K562 (cell line): ENCODE measurements at regions not wholly inside any gene's neighbourhood (a gene's known extent, or its start where the extent isn't known, plus 50 kb on each side); places are given as distances from the start of the nearest gene placed in this dataset.

Experiments
- ATAC-seq: fragments of 200-7000 bp; cut with Tn5 transposase; 3 replicates; pipeline ENCODE4 v1.9.1; 2020; ENCODE audit warnings: moderate library complexity
- BruUV-seq: library from RNA; stranded (reverse); fragments of 400-500 nt; replicated peaks from 2 replicates; lab custom pipeline; 2021; lab: Mats Ljungman, UMichigan
- CTCF ChIA-PET: fragments of 300-600 bp; formaldehyde crosslinking; extraction: SDS; loops from one replicate; lab custom pipeline; 2021; ENCODE audit warnings: low intra/inter-chr PET ratio; lab: Yijun Ruan, JAX
- POLR2A ChIA-PET: fragments of 300-600, 350-650 bp; sonication (Branson Sonifier 250); formaldehyde crosslinking; extraction: SDS; loops from one replicate; lab custom pipeline; 2021; ENCODE audit warnings: antibody characterized with exemption, inconsistent platforms; lab: Yijun Ruan, JAX
- DNase-seq, 4 experiments: peaks; one replicate each; pipeline versions ENCODE4 v3.0.0 to v3.0.0-alpha.2; 2011 to 2018; ENCODE audit warnings: low spot score in 3 of 4, mixed read lengths in 3 of 4; ENCODE audit errors: extremely low read depth in 1 of 4
- FAIRE-seq: peaks from 2 replicates; lab custom pipeline; 2011; peaks lifted over from hg19 to GRCh38; lab: Jason Lieb, UNC
- H2AFZ ChIP-seq: 2 replicates; pipeline ENCODE4 v1.6.0; 2011; ENCODE audit warnings: low read depth, low read length, control low read depth, inconsistent platforms
- H3K27ac ChIP-seq: fragments of 200-600 bp; 3 replicates; pipeline ENCODE4 v1.8.0; 2011; ENCODE audit warnings: low read depth, mild to moderate bottlenecking, control low read depth, inconsistent platforms, low read length, moderate library complexity, mixed read lengths; ENCODE audit errors: extremely low read depth
- H3K27me3 ChIP-seq, 2 experiments: fragments of 300-600 bp in 1 of 2; 2 replicates in 1 of 2; 3 replicates in 1 of 2; pipeline versions ENCODE4 v1.6.0 to v1.8.0; 2011; ENCODE audit warnings: inconsistent platforms in 2 of 2, low read length in 2 of 2, mild to moderate bottlenecking in 1 of 2, mixed read lengths in 1 of 2, moderate library complexity in 1 of 2; ENCODE audit not compliant: control insufficient read depth in 2 of 2, insufficient read depth in 2 of 2
- H3K36me3 ChIP-seq: fragments of 300-600 bp; 3 replicates; pipeline ENCODE4 v1.8.0; 2011; ENCODE audit warnings: mild to moderate bottlenecking, low read length, inconsistent platforms; ENCODE audit not compliant: control insufficient read depth, insufficient read depth
- H3K4me1 ChIP-seq, 2 experiments: fragments of 200-600 bp in 1 of 2; replicated peaks in 1 of 2; 2 replicates in 1 of 2; 3 replicates in 1 of 2; pipeline versions ENCODE4 v1.5.1 to v1.8.0; 2011; ENCODE audit warnings: inconsistent platforms in 2 of 2, low read length in 2 of 2, mild to moderate bottlenecking in 1 of 2, mixed read lengths in 1 of 2, moderate library complexity in 1 of 2; ENCODE audit not compliant: control insufficient read depth in 2 of 2, insufficient read depth in 2 of 2
- H3K4me2 ChIP-seq: 2 replicates; pipeline ENCODE4 v1.6.1; 2011; ENCODE audit warnings: low read length, control low read depth, inconsistent platforms, mixed read lengths; ENCODE audit not compliant: insufficient read depth
- H3K4me3 ChIP-seq: fragments of 200-600 bp; sonication (generic), shearing (Covaris generic); 2 replicates; pipeline ENCODE4 v1.5.1; 2016; ENCODE audit warnings: control low read depth, inconsistent platforms
- H3K79me2 ChIP-seq: fragments of 200-600 bp; 3 replicates; pipeline ENCODE4 v1.8.0; 2011; ENCODE audit warnings: low read length, inconsistent platforms; ENCODE audit not compliant: control insufficient read depth, insufficient read depth
- H3K9ac ChIP-seq, 2 experiments: 2 replicates each; pipeline versions ENCODE4 v1.6.0 to v1.6.1; 2011; ENCODE audit warnings: low read depth in 2 of 2, low read length in 2 of 2, control low read depth in 1 of 2, inconsistent platforms in 1 of 2, mild to moderate bottlenecking in 1 of 2, mixed read lengths in 1 of 2; ENCODE audit not compliant: insufficient read depth in 1 of 2
- H3K9me1 ChIP-seq: one replicate; pipeline ENCODE4 v1.6.0; 2011; ENCODE audit warnings: inconsistent platforms, mild to moderate bottlenecking, low read length, moderate library complexity; ENCODE audit not compliant: control insufficient read depth, insufficient read depth
- H3K9me3 ChIP-seq: replicated peaks from 2 replicates; pipeline ENCODE4 v1.5.1; 2011; ENCODE audit warnings: low read depth, low read length, inconsistent platforms; ENCODE audit not compliant: control insufficient read depth, insufficient read depth
- H4K20me1 ChIP-seq: replicated peaks from 2 replicates; pipeline ENCODE4 v1.6.1; 2011; ENCODE audit warnings: low read length, inconsistent platforms, mixed read lengths; ENCODE audit not compliant: control insufficient read depth, insufficient read depth
- BHLHE40 ChIP-seq: IDR thresholded peaks from 2 replicates; pipeline ENCODE4 v1.6.1; 2011; ENCODE audit warnings: low read length, improper control_type of control experiment
- BRD4 ChIP-seq: fragments of 200-600 bp; sonication (generic); IDR thresholded peaks from 2 replicates; pipeline ENCODE4 v1.6.1; 2017; ENCODE audit warnings: inconsistent platforms
- CBX1 ChIP-seq: sonication (generic); IDR thresholded peaks from 2 replicates; pipeline ENCODE4 v1.6.1; 2016; ENCODE audit warnings: antibody characterized with exemption, low read depth, mild to moderate bottlenecking
- EGR1 ChIP-seq: fragments of 450-650 bp; conservative IDR thresholded peaks from 2 replicates; pipeline ENCODE4 v1.6.1; 2017; ENCODE audit warnings: mild to moderate bottlenecking
- GTF2A2 ChIP-seq: IDR thresholded peaks from 2 replicates; pipeline ENCODE4 v1.6.1; 2016; ENCODE audit warnings: mild to moderate bottlenecking, missing genetic modification characterization, missing compliant biosample characterization
- HCFC1 ChIP-seq: IDR thresholded peaks from 2 replicates; pipeline ENCODE4 v1.6.1; 2012; ENCODE audit warnings: low read depth, low read length, improper control_type of control experiment
- HIVEP1 ChIP-seq: fragments of 250-450 bp; sonication (Bioruptor Pico); IDR thresholded peaks from 2 replicates; pipeline ENCODE4 v1.4.0; 2020; ENCODE audit warnings: mild to moderate bottlenecking
- KDM1A ChIP-seq, 2 experiments: fragments of 450-650 bp; IDR thresholded peaks; 2 replicates each; pipeline ENCODE4 v1.6.1; 2016; ENCODE audit warnings: mild to moderate bottlenecking in 2 of 2
- LEF1 ChIP-seq: fragments of 450-650 bp; IDR thresholded peaks from 2 replicates; pipeline ENCODE4 v1.6.1; 2016; ENCODE audit warnings: mild to moderate bottlenecking
- MAZ ChIP-seq, 2 experiments: fragments of 450-650 bp in 1 of 2; sonication (generic) in 1 of 2; formaldehyde crosslinking; IDR thresholded peaks in 1 of 2; conservative IDR thresholded peaks in 1 of 2; 2 replicates each; pipeline versions ENCODE4 v1.4.0 to v1.5.0; 2020; ENCODE audit warnings: mild to moderate bottlenecking in 1 of 2, missing genetic modification reagents in 1 of 2
- MEIS2 ChIP-seq: fragments of 450-650 bp; IDR thresholded peaks from 2 replicates; pipeline ENCODE4 v1.6.1; 2014; ENCODE audit warnings: mild to moderate bottlenecking; ENCODE audit not compliant: partially characterized antibody
- ZBTB7A ChIP-seq: IDR thresholded peaks from 2 replicates; pipeline ENCODE4 v1.6.1; 2011; ENCODE audit warnings: low read depth, mild to moderate bottlenecking, low read length, moderate library complexity, borderline replicate concordance; ENCODE audit not compliant: control insufficient read depth
- ZNF274 ChIP-seq: IDR thresholded peaks from 2 replicates; pipeline ENCODE4 v1.6.1; 2011; ENCODE audit warnings: low read depth, mild to moderate bottlenecking, low read length, moderate library complexity, borderline replicate concordance
- ZNF695 ChIP-seq: fragments of 450-650 bp; formaldehyde crosslinking; IDR thresholded peaks from 2 replicates; pipeline ENCODE4 v1.4.0; 2020; ENCODE audit warnings: mild to moderate bottlenecking, moderate library complexity
- ZSCAN32 ChIP-seq: fragments of 450-650 bp; formaldehyde crosslinking; IDR thresholded peaks from 2 replicates; pipeline ENCODE4 v1.4.0; 2020; ENCODE audit warnings: mild to moderate bottlenecking, moderate library complexity
- WGBS: fragments of 100-300 bp; shearing (Covaris generic); methylation state at CpG from one replicate; pipeline ENCODE4 v1.1.6; 2016; ENCODE audit warnings: low coverage, mixed read lengths; ENCODE audit not compliant: insufficient coverage; ENCODE audit errors: missing lambda C conversion rate; 5-methylcytosine and 5-hydroxymethylcytosine counted together
- in situ Hi-C: fragments of 300-500 bp; cut with MboI; formaldehyde crosslinking; loops from 4 replicates; pipeline ENCODE4 v1.15.0; 2018; ENCODE audit warnings: inconsistent platforms, mixed read lengths
- intact Hi-C: fragments of 100-400 bp; cut with micrococcal nuclease; formaldehyde crosslinking; loops from 2 replicates; pipeline ENCODE4 v1.14.2; 2022
- TF ChIP-seq, protein P1 (sequence below): fragments of 250-450 bp; sonication (Bioruptor Pico); IDR thresholded peaks from 2 replicates; pipeline ENCODE4 v1.4.0; 2020; ENCODE audit warnings: borderline replicate concordance
- TF ChIP-seq, protein P2 (sequence below): fragments of 250-450 bp; sonication (Bioruptor Pico); IDR thresholded peaks from 2 replicates; pipeline ENCODE4 v1.8.0; 2021; ENCODE audit warnings: borderline replicate concordance, mild to moderate bottlenecking, moderate library complexity; ENCODE audit not compliant: poor library complexity, severe bottlenecking
- TF ChIP-seq, protein P3 (sequence below), 3 experiments: fragments of 200-800 bp in 1 of 3; sonication (Bioruptor generic) in 1 of 3; sonication (generic) in 1 of 3; formaldehyde crosslinking in 1 of 3; IDR thresholded peaks; 2 replicates each; pipeline versions ENCODE4 v1.6.1 to v1.8.0; 2016 to 2022; ENCODE audit warnings: mild to moderate bottlenecking in 2 of 3, missing compliant biosample characterization in 2 of 3, missing genetic modification characterization in 2 of 3, missing genetic modification reagents in 1 of 3
- TF ChIP-seq, protein P4 (sequence below): fragments of 450-650 bp; IDR thresholded peaks from 2 replicates; pipeline ENCODE4 v1.6.1; 2016; ENCODE audit warnings: antibody characterized with exemption

DNA sequence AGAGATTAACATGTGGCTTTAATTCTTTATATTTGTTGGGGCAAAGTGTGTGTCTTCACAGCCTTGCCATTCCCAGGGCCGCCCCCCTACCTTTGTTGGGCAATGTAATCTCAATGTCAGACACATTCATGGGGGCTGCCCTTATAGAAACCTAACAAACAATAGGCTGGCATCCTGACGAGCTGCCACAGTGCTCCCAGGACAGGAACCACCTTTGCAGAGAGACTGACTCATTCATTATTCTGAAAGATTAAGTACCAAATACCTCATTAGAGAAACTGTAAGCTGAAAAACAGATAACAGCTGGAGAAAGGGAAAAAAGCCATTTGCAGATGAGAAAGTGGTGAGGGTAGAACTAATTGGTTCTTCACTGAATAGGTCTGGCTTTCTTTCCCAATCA is 1587.5 kb upstream of the PIK3C3 start:
- 4% methylated on average over 2 of the region's 2 CpGs for WGBS
- H3K36me3 ChIP-seq: no peaks in the 10 kb centered on the region
- H3K4me3 ChIP-seq: no peak overlapping the region
- no peak for ATAC-seq
- no peak overlapping the region for H3K27ac ChIP-seq
- H3K9ac ChIP-seq: no peak overlapping the region
- no peak for DNase-seq
- ChIA-PET POLR2A (no interaction called here), CTCF (no interaction called here)
- H3K27me3 ChIP-seq: no peaks in the 10 kb centered on the region
- BruUV-seq: no TSS peak
- no peak overlapping the region for H2AFZ ChIP-seq
- no peak for FAIRE-seq
- no peaks in the 10 kb centered on the region for H3K9me1 ChIP-seq
- H3K79me2 ChIP-seq: no peaks in the 10 kb centered on the region
- intact Hi-C loops: no loop called here
- no peaks in the 10 kb centered on the region for H3K9me3 ChIP-seq
- in situ Hi-C loops: no loop called here
- H3K4me1 ChIP-seq: no peaks in the 10 kb centered on the region
- H4K20me1 ChIP-seq: no peaks in the 10 kb centered on the region
- no peak overlapping the region for H3K4me2 ChIP-seq
- TF ChIP-seq ZBTB7A (no peak), HCFC1 (no peak), BRD4 (no peak), EGR1 (no peak), LEF1 (no peak), GTF2A2 (tag) (no peak), ZSCAN32 (CRISPR knock-in tag) (no peak), HIVEP1 (CRISPR knock-in tag) (no peak), BHLHE40 (no peak), ZNF695 (no peak), KDM1A (IDR thresholded peaks at IDR 0.05) (no peak), CBX1 (no peak), MEIS2 (no peak), ZNF274 (no peak), MAZ (CRISPR knock-in tag; conservative IDR thresholded peaks at IDR 0.05 in 1 of 2, IDR thresholded peaks at IDR 0.05 in 1 of 2) (no peak)
- TF ChIP-seq, protein P1, sequence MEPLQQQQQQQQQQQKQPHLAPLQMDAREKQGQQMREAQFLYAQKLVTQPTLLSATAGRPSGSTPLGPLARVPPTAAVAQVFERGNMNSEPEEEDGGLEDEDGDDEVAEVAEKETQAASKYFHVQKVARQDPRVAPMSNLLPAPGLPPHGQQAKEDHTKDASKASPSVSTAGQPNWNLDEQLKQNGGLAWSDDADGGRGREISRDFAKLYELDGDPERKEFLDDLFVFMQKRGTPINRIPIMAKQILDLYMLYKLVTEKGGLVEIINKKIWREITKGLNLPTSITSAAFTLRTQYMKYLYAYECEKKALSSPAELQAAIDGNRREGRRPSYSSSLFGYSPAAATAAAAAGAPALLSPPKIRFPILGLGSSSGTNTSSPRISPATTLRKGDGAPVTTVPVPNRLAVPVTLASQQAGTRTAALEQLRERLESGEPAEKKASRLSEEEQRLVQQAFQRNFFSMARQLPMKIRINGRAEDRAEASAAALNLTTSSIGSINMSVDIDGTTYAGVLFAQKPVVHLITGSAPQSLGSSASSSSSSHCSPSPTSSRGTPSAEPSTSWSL: no peak
- TF ChIP-seq, protein P2, sequence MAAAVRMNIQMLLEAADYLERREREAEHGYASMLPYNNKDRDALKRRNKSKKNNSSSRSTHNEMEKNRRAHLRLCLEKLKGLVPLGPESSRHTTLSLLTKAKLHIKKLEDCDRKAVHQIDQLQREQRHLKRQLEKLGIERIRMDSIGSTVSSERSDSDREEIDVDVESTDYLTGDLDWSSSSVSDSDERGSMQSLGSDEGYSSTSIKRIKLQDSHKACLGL (CRISPR knock-in tag): no peak
- TF ChIP-seq, protein P3, sequence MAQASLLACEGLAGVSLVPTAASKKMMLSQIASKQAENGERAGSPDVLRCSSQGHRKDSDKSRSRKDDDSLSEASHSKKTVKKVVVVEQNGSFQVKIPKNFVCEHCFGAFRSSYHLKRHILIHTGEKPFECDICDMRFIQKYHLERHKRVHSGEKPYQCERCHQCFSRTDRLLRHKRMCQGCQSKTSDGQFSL (CRISPR knock-in tag; IDR thresholded peaks at IDR 0.05): no peak
- TF ChIP-seq, protein P3 (tag; IDR thresholded peaks at IDR 0.05): no peak
- TF ChIP-seq, protein P4, sequence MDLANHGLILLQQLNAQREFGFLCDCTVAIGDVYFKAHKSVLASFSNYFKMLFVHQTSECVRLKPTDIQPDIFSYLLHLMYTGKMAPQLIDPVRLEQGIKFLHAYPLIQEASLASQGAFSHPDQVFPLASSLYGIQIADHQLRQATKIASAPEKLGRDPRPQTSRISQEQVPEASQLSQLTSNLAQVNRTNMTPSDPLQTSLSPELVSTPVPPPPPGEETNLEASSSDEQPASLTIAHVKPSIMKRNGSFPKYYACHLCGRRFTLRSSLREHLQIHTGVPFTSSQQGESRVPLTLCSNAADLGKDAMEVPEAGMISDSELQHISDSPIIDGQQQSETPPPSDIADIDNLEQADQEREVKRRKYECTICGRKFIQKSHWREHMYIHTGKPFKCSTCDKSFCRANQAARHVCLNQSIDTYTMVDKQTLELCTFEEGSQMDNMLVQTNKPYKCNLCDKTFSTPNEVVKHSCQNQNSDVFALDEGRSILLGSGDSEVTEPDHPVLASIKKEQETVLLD: no peak
